GM19043 (cell line): ENCODE measurements at regions not wholly inside any gene's neighbourhood (a gene's known extent, or its start where the extent isn't known, plus 50 kb on each side); places are given as distances from the start of the nearest gene placed in this dataset.
"Not testable (repeated sequence)": the region's sequence is repeated elsewhere in the genome, so short reads cannot be mapped to it uniquely, and the experiment has no call there.

ENCODE experiments used
- ATAC-seq: cut with Tn5 transposase; IDR thresholded peaks from one replicate; pipeline ENCODE4 v1.9.1; 2021; ENCODE audit warnings: low read depth; ENCODE audit not compliant: unreplicated experiment

- ATAC-seq, result no peak
Measured at GRCh38 chr4:186813377-186814068, 89.9 kb upstream of the FAT1 start.

GRCh38 chr4:186814535-186815070 is 90.9 kb upstream of the FAT1 start:
- ATAC-seq, result no peak

GRCh38 chr4:186819342-186820086 is 95.9 kb upstream of the FAT1 start:
- ATAC-seq, result no peak

- no peak for ATAC-seq
Measured at GRCh38 chr4:186820391-186820891, 96.8 kb upstream of the FAT1 start.

GRCh38 chr4:186823989-186824388 is 100.3 kb upstream of the FAT1 start:
- no peak for ATAC-seq

GRCh38 chr4:186825069-186825468 is 101.4 kb upstream of the FAT1 start:
- ATAC-seq, result no peak

- no peak for ATAC-seq
Measured at GRCh38 chr4:186826006-186826405, 102.3 kb upstream of the FAT1 start.

- no peak for ATAC-seq
Measured at GRCh38 chr4:186826846-186827533, 103.3 kb upstream of the FAT1 start.

GRCh38 chr4:186827534-186827897 is 103.9 kb upstream of the FAT1 start:
- no peak for ATAC-seq

- no peak for ATAC-seq
Measured at GRCh38 chr4:186829097-186829496, 105.4 kb upstream of the FAT1 start.

- no peak for ATAC-seq
Measured at GRCh38 chr4:186829740-186830449, 106.2 kb upstream of the FAT1 start.

GRCh38 chr4:186831574-186831973 is 107.9 kb upstream of the FAT1 start:
- ATAC-seq, result no peak

GRCh38 chr4:186832906-186833305 is 109.2 kb upstream of the FAT1 start:
- no peak for ATAC-seq

GRCh38 chr4:186837463-186837862 is 113.8 kb upstream of the FAT1 start:
- not testable (repeated sequence) for ATAC-seq

- ATAC-seq, result no peak
Measured at GRCh38 chr4:186838295-186838694, 114.6 kb upstream of the FAT1 start.

- peak; percentile 85 for ATAC-seq
Measured at GRCh38 chr4:186839122-186840037, 115.7 kb upstream of the FAT1 start.

- ATAC-seq, result no peak
Measured at GRCh38 chr4:186840222-186840701, 116.6 kb upstream of the FAT1 start.

- ATAC-seq, result no peak
Measured at GRCh38 chr4:186840771-186841301, 117.2 kb upstream of the FAT1 start.

GRCh38 chr4:186844059-186844681 is 120.5 kb upstream of the FAT1 start:
- no peak for ATAC-seq
